Liver (tissue), 8 donors: ENCODE measurements at regions not wholly inside any gene's neighbourhood (a gene's known extent, or its start where the extent isn't known, plus 50 kb on each side); places are given as distances from the start of the nearest gene placed in this dataset.

ENCODE experiments used
- DNase-seq: peaks from one replicate; pipeline ENCODE4 v3.0.0-alpha.2; 2017; ENCODE audit warnings: low spot score
- H3K27ac ChIP-seq, 2 donors: one replicate each; pipeline ENCODE4 v1.7.0; 2013; ENCODE audit warnings: inconsistent platforms in 2 of 2, low read length in 2 of 2, control low read depth in 1 of 2, low read depth in 1 of 2, mild to moderate bottlenecking in 1 of 2
- H3K27me3 ChIP-seq, 4 donors: one replicate each; pipeline versions ENCODE4 v1.6.1 to v1.7.0; 2013; ENCODE audit warnings: low read length in 3 of 4, inconsistent platforms in 1 of 4, mild to moderate bottlenecking in 1 of 4, moderate library complexity in 1 of 4; ENCODE audit not compliant: control insufficient read depth in 4 of 4, insufficient read depth in 4 of 4
- H3K36me3 ChIP-seq, 4 donors: one replicate each; pipeline versions ENCODE4 v1.6.1 to v1.7.0; 2013; ENCODE audit warnings: low read length in 3 of 4, mild to moderate bottlenecking in 3 of 4, low read depth in 1 of 4, moderate library complexity in 1 of 4; ENCODE audit not compliant: control insufficient read depth in 4 of 4, insufficient read depth in 3 of 4
- H3K4me1 ChIP-seq, 4 donors: one replicate each; pipeline versions ENCODE4 v1.6.1 to v1.7.0; 2013; ENCODE audit warnings: low read length in 3 of 4, mild to moderate bottlenecking in 3 of 4, moderate library complexity in 1 of 4; ENCODE audit not compliant: control insufficient read depth in 4 of 4, insufficient read depth in 4 of 4
- H3K4me3 ChIP-seq, 3 donors: one replicate each; pipeline versions ENCODE4 v1.6.1 to v1.7.0; 2013; ENCODE audit warnings: low read length in 3 of 3, control low read depth in 1 of 3, low read depth in 1 of 3, mild to moderate bottlenecking in 1 of 3
- H3K9ac ChIP-seq, 2 donors: one replicate each; pipeline ENCODE4 v1.7.0; 2013; ENCODE audit warnings: low read length in 2 of 2, mild to moderate bottlenecking in 2 of 2, moderate library complexity in 2 of 2, control low read depth in 1 of 2, low read depth in 1 of 2
- H3K9me3 ChIP-seq, 4 donors: one replicate each; pipeline versions ENCODE4 v1.6.1 to v1.7.0; 2013; ENCODE audit warnings: low read length in 3 of 4; ENCODE audit not compliant: control insufficient read depth in 4 of 4
- EGR1 ChIP-seq, 2 donors: IDR thresholded peaks; 2 replicates each; pipeline ENCODE4 v1.6.1; 2016 to 2018; ENCODE audit warnings: antibody characterized with exemption in 2 of 2, low read depth in 2 of 2
- FOXA1 ChIP-seq: IDR thresholded peaks from 2 replicates; pipeline ENCODE4 v1.6.1; 2016; ENCODE audit warnings: antibody characterized with exemption
- FOXA2 ChIP-seq: IDR thresholded peaks from 2 replicates; pipeline ENCODE4 v1.6.1; 2016; ENCODE audit warnings: antibody characterized with exemption
- GABPA ChIP-seq, 2 donors: IDR thresholded peaks in 1 of 2; conservative IDR thresholded peaks in 1 of 2; 2 replicates each; pipeline ENCODE4 v1.6.1; 2016; ENCODE audit warnings: antibody characterized with exemption in 2 of 2, mild to moderate bottlenecking in 1 of 2, moderate library complexity in 1 of 2
- HNF4A ChIP-seq, 2 donors: conservative IDR thresholded peaks; 2 replicates each; pipeline ENCODE4 v1.6.1; 2016; ENCODE audit warnings: antibody characterized with exemption in 2 of 2, mild to moderate bottlenecking in 2 of 2
- HNF4G ChIP-seq: IDR thresholded peaks from 2 replicates; pipeline ENCODE4 v1.6.1; 2016; ENCODE audit warnings: antibody characterized with exemption
- JUND ChIP-seq, 2 donors: IDR thresholded peaks; 2 replicates each; pipeline ENCODE4 v1.6.1; 2016; ENCODE audit warnings: antibody characterized with exemption in 2 of 2
- NR2F2 ChIP-seq: IDR thresholded peaks from 2 replicates; pipeline ENCODE4 v1.6.1; 2016; ENCODE audit warnings: antibody characterized with exemption
- RAD21 ChIP-seq, 2 donors: IDR thresholded peaks; 2 replicates each; pipeline ENCODE4 v1.6.1; 2016; ENCODE audit warnings: antibody characterized with exemption in 2 of 2, mild to moderate bottlenecking in 2 of 2
- RXRA ChIP-seq, 2 donors: IDR thresholded peaks; 2 replicates each; pipeline ENCODE4 v1.6.1; 2017 to 2018; ENCODE audit warnings: antibody characterized with exemption in 2 of 2, mild to moderate bottlenecking in 1 of 2
- SP1 ChIP-seq: IDR thresholded peaks from 2 replicates; pipeline ENCODE4 v1.6.1; 2018; ENCODE audit warnings: antibody characterized with exemption, mild to moderate bottlenecking
- TAF1 ChIP-seq: conservative IDR thresholded peaks from 2 replicates; pipeline ENCODE4 v1.6.1; 2016; ENCODE audit warnings: antibody characterized with exemption, mild to moderate bottlenecking
- YY1 ChIP-seq: IDR thresholded peaks from 2 replicates; pipeline ENCODE4 v1.6.1; 2016; ENCODE audit warnings: antibody characterized with exemption, mild to moderate bottlenecking
- WGBS: extraction: QIAGEN DNeasy Blood & Tissue Kit; methylation state at CpG from one replicate; pipeline ENCODE4 v1.1.7; 2013; 5-methylcytosine and 5-hydroxymethylcytosine counted together
- TF ChIP-seq, protein P1 (sequence below): fragments of 150-350 bp; IDR thresholded peaks from 2 replicates; pipeline ENCODE4 v1.5.1; 2017; ENCODE audit warnings: improper control_type of control experiment, low read depth, low read length; ENCODE audit not compliant: missing input control
- TF ChIP-seq, protein P2 (sequence below): IDR thresholded peaks from 2 replicates; pipeline ENCODE4 v1.6.1; 2016; ENCODE audit warnings: antibody characterized with exemption
- TF ChIP-seq, protein P3 (sequence below): IDR thresholded peaks from 2 replicates; pipeline ENCODE4 v1.6.1; 2016; ENCODE audit warnings: antibody characterized with exemption
- TF ChIP-seq, protein P4 (sequence below): IDR thresholded peaks from 2 replicates; pipeline ENCODE4 v1.6.1; 2016; ENCODE audit warnings: antibody characterized with exemption
- TF ChIP-seq, protein P5 (sequence below): IDR thresholded peaks from 2 replicates; pipeline ENCODE4 v1.6.1; 2016; ENCODE audit warnings: antibody characterized with exemption, mild to moderate bottlenecking
- donor health status: healthy.
- donor health status: healthy.
- donor health status: healthy.
- donor health status: healthy.
- donor health status: healthy.

DNA sequence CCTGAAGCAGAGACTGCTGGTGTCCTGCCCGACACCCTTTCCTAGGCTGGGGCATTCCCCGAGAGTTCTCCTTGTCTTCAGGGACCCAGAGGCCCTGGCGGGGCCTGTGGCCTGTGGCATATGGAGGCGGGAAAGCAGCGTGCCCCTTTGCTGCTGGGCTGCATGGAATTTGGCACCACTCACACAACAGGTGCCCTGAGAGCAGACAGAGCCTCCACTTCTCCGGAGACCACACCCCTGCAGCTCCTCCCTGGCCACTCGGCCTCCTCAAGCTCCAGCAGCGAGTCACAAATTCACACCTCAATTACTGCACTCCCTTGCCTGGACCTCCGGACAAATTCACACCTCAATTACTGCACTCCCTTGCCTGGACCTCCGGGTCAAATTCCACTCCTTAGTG lies 1375.2 kb downstream of the TBC1D22A start:
- H3K4me1 ChIP-seq, result no peaks in the 10 kb centered on the region
- TF ChIP-seq, protein P1, sequence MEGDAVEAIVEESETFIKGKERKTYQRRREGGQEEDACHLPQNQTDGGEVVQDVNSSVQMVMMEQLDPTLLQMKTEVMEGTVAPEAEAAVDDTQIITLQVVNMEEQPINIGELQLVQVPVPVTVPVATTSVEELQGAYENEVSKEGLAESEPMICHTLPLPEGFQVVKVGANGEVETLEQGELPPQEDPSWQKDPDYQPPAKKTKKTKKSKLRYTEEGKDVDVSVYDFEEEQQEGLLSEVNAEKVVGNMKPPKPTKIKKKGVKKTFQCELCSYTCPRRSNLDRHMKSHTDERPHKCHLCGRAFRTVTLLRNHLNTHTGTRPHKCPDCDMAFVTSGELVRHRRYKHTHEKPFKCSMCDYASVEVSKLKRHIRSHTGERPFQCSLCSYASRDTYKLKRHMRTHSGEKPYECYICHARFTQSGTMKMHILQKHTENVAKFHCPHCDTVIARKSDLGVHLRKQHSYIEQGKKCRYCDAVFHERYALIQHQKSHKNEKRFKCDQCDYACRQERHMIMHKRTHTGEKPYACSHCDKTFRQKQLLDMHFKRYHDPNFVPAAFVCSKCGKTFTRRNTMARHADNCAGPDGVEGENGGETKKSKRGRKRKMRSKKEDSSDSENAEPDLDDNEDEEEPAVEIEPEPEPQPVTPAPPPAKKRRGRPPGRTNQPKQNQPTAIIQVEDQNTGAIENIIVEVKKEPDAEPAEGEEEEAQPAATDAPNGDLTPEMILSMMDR, result no peak
- TF ChIP-seq EGR1 (IDR thresholded peaks at IDR 0.05; ENCODE audit: low read depth in 2 of 2) (no peak), HNF4G (no peak), GABPA (IDR thresholded peaks at IDR 0.05 in 1 of 2, conservative IDR thresholded peaks at IDR 0.05 in 1 of 2) (no peak), JUND (IDR thresholded peaks at IDR 0.05) (no peak), FOXA2 (no peak), FOXA1 (no peak), YY1 (no peak), HNF4A (conservative IDR thresholded peaks at IDR 0.05) (no peak), RAD21 (IDR thresholded peaks at IDR 0.05) (no peak), NR2F2 (no peak), TAF1 (no peak), SP1 (no peak), RXRA (IDR thresholded peaks at IDR 0.05) (no peak)
- TF ChIP-seq, protein P2, sequence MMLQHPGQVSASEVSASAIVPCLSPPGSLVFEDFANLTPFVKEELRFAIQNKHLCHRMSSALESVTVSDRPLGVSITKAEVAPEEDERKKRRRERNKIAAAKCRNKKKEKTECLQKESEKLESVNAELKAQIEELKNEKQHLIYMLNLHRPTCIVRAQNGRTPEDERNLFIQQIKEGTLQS, result no peak
- TF ChIP-seq, protein P3, sequence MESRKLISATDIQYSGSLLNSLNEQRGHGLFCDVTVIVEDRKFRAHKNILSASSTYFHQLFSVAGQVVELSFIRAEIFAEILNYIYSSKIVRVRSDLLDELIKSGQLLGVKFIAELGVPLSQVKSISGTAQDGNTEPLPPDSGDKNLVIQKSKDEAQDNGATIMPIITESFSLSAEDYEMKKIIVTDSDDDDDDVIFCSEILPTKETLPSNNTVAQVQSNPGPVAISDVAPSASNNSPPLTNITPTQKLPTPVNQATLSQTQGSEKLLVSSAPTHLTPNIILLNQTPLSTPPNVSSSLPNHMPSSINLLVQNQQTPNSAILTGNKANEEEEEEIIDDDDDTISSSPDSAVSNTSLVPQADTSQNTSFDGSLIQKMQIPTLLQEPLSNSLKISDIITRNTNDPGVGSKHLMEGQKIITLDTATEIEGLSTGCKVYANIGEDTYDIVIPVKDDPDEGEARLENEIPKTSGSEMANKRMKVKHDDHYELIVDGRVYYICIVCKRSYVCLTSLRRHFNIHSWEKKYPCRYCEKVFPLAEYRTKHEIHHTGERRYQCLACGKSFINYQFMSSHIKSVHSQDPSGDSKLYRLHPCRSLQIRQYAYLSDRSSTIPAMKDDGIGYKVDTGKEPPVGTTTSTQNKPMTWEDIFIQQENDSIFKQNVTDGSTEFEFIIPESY, result no peak
- TF ChIP-seq, protein P4, sequence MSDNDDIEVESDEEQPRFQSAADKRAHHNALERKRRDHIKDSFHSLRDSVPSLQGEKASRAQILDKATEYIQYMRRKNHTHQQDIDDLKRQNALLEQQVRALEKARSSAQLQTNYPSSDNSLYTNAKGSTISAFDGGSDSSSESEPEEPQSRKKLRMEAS, result no peak
- TF ChIP-seq, protein P5, sequence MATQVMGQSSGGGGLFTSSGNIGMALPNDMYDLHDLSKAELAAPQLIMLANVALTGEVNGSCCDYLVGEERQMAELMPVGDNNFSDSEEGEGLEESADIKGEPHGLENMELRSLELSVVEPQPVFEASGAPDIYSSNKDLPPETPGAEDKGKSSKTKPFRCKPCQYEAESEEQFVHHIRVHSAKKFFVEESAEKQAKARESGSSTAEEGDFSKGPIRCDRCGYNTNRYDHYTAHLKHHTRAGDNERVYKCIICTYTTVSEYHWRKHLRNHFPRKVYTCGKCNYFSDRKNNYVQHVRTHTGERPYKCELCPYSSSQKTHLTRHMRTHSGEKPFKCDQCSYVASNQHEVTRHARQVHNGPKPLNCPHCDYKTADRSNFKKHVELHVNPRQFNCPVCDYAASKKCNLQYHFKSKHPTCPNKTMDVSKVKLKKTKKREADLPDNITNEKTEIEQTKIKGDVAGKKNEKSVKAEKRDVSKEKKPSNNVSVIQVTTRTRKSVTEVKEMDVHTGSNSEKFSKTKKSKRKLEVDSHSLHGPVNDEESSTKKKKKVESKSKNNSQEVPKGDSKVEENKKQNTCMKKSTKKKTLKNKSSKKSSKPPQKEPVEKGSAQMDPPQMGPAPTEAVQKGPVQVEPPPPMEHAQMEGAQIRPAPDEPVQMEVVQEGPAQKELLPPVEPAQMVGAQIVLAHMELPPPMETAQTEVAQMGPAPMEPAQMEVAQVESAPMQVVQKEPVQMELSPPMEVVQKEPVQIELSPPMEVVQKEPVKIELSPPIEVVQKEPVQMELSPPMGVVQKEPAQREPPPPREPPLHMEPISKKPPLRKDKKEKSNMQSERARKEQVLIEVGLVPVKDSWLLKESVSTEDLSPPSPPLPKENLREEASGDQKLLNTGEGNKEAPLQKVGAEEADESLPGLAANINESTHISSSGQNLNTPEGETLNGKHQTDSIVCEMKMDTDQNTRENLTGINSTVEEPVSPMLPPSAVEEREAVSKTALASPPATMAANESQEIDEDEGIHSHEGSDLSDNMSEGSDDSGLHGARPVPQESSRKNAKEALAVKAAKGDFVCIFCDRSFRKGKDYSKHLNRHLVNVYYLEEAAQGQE, result no peak
- no peak overlapping the region for H3K4me3 ChIP-seq
- 64% methylated on average over 10 of the region's 10 CpGs for WGBS
- no peak overlapping the region for H3K9ac ChIP-seq
- no peak overlapping the region for H3K27ac ChIP-seq
- no peaks in the 10 kb centered on the region for H3K36me3 ChIP-seq
- DNase-seq, result no peak
- peaks cover 0 to 2% (median 0%) of the 10 kb centered on the region in 4 donors for H3K9me3 ChIP-seq
- H3K27me3 ChIP-seq, result no peaks in the 10 kb centered on the region
